ENCODE measurements at regions not wholly inside any gene's neighbourhood (a gene's known extent, or its start where the extent isn't known, plus 50 kb on each side); places are given as distances from the start of the nearest gene placed in this dataset.

DNA sequence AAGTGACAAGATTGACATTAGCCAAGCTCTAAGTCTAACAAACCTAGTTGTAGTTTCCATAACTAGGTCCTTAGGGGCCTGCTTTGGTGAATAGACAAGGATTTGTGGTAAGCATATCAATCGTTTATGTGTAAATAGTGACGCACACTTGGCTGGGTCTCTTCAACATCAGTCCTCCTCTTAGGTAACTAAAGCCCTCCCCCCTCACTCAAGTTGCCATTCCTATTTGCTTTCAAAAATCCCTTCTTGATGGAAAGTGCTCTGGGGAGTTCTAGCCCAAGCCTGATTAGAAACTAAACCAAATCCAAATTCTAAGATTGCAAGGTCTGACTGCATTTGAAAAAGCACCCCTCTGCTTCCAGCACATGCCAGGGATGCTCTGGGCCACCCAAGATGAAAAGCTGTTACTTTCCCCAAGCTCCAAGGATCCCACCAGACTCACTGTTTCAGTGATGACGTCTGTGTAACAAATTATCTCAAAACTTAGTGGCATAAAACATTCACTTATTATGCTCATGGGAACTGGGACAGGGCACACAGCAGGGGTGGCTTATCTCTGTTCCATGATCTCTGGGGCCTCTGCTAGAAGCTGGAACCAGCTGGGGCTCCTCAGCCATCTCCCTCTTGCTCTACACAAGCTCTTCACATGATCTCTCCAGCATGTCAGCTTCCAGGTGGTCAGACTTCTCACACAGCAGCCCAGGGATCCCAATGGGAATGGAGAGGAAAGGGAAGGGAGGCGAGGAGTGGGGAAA is 74.1 kb downstream of the RRAGC start:
- TF ChIP-seq, protein P1, sequence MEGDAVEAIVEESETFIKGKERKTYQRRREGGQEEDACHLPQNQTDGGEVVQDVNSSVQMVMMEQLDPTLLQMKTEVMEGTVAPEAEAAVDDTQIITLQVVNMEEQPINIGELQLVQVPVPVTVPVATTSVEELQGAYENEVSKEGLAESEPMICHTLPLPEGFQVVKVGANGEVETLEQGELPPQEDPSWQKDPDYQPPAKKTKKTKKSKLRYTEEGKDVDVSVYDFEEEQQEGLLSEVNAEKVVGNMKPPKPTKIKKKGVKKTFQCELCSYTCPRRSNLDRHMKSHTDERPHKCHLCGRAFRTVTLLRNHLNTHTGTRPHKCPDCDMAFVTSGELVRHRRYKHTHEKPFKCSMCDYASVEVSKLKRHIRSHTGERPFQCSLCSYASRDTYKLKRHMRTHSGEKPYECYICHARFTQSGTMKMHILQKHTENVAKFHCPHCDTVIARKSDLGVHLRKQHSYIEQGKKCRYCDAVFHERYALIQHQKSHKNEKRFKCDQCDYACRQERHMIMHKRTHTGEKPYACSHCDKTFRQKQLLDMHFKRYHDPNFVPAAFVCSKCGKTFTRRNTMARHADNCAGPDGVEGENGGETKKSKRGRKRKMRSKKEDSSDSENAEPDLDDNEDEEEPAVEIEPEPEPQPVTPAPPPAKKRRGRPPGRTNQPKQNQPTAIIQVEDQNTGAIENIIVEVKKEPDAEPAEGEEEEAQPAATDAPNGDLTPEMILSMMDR (IDR thresholded peaks at IDR 0.05) = no peak
- TF ChIP-seq POLR2A (IDR thresholded peaks at IDR 0.05) = no peak
- no peak for TF ChIP-seq POLR2AphosphoS5 (IDR thresholded peaks at IDR 0.05; ENCODE audit: insufficient read depth in 1 of 2, low read depth in 1 of 2)

All from vagina (tissue), 2 donors.